Central memory CD4-positive, alpha-beta T cell (primary cell): ENCODE measurements at regions not wholly inside any gene's neighbourhood (a gene's known extent, or its start where the extent isn't known, plus 50 kb on each side); places are given as distances from the start of the nearest gene placed in this dataset.

Experiments used
- DNase-seq: peaks from one replicate; pipeline ENCODE4 v3.0.0; 2022

- DNase-seq: no peak
Observed at GRCh38 chr13:22103046-22104027, 432.5 kb downstream of the FGF9 start.

DNA sequence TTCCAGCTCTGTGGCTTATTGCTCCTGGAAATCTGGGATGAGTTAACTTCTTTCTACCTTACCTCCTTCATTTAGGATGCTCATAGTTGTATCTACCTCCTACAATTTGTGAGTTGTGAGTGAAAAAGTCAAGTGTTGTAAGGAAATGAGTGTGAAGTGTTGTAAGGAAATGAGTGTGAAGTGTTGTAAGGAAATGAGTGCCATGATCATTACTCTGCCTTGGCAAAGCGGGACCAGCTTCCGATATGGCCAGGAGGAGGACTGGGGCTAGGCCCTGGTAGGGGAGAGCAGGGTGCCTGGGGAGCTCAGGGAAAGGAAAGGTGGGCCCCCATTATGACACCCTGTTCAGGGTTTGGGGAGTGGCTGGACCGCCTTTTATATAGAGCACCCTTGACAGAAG, 435.2 kb downstream of the FGF9 start:
- no peak for DNase-seq

GRCh38 chr13:22107549-22107948, 436.7 kb downstream of the FGF9 start:
- no peak for DNase-seq

DNA sequence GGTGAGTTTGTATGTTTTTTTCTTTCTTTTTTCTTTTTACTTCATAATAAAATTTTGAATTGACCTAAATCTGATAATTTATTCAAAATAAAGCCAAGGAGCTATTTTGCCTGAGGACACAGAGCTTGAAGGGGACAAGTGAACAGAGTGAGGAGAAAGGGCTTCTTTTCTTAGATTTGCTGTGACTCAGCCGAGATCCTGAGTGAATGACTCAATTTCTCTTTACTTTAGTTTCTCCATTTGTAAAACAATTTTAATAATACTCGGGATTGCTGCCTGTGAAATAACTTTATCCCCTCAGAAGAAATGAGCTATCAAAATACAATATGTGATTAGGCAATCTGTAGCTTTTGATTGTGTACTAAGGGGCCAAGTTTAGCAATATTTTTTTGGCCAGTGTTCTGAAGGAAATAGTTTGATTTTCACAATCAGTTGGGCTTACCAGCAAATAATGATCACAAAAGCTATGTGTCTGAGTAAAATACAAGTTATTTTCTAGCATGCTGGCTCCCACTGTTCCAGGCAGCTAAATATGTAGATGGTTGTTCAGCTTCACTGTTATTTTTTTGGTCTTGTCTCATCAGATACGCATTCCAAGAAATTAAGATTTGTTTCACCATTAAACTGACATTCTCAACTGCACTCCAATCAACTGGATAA, 437.5 kb downstream of the FGF9 start:
- no peak for DNase-seq

DNA sequence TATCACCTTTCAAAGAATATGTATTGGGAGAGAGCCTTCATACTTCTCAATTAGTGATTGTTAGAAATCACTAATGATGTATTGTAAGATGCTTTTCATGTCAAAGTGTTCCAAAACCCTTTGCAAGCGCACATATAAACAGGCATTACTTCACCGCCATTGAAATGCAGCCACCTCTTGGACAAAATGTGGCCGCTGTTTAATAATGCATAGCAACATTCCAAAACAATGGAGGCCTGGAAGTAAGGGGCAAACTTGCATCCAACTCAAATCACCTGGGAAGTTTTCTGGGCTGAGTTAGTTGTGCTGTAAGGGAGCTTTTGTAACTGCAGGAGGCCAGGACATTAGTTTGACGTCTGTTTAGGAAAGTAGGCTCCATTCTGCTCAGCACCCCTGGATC, 438.1 kb downstream of the FGF9 start:
- DNase-seq: no peak

DNA sequence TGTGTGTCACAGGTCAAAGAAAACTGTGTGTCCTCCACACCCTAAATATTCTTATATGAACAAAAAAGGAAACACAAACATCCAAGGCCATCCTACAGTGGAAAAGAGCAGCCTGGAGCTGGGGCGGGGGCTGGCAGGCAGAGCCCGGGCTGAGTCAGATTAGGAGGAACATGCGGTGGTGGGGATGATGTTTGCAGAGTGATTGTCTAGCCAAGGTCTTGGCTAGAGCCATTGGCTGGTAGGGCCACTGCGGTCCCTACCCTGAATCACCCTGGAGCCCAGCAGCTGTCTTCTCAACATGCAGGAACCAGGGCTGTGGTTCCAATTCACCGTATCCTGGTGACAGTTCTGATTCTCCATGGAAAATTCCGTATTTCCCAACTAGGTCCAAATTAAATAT, 439.5 kb downstream of the FGF9 start:
- DNase-seq: no peak

DNA sequence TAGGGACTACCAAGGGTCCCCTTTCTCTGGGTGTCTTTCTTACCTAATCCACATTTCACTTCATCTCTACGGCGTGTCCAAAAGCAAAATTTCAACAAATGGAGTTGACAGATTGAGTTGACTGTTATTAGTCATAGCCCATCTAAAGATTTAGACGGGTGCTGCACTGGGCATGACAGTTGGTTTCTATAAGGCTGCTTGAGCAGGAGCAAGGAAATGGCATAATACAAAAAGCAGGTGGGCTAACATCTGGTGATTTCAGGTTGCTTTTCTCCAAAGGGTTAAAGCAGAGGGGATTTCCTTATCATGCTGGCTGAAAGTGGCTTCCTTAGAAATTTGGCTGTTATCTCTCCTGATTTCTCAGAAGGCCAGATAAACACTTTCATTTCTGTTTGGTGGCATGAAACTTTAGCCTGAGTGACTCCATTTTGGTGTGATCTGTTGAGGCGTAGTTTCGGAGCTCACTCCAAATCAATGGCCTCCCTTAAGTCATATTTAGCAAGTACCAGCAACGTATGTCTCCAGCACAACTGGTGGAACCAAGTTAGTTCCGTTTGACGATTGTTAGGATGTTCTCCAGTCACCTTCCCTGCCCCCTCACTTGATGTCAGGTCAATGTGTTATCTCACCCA, 440.4 kb downstream of the FGF9 start:
- no peak for DNase-seq

GRCh38 chr13:22111961-22112360, 441.1 kb downstream of the FGF9 start:
- DNase-seq: no peak

DNA sequence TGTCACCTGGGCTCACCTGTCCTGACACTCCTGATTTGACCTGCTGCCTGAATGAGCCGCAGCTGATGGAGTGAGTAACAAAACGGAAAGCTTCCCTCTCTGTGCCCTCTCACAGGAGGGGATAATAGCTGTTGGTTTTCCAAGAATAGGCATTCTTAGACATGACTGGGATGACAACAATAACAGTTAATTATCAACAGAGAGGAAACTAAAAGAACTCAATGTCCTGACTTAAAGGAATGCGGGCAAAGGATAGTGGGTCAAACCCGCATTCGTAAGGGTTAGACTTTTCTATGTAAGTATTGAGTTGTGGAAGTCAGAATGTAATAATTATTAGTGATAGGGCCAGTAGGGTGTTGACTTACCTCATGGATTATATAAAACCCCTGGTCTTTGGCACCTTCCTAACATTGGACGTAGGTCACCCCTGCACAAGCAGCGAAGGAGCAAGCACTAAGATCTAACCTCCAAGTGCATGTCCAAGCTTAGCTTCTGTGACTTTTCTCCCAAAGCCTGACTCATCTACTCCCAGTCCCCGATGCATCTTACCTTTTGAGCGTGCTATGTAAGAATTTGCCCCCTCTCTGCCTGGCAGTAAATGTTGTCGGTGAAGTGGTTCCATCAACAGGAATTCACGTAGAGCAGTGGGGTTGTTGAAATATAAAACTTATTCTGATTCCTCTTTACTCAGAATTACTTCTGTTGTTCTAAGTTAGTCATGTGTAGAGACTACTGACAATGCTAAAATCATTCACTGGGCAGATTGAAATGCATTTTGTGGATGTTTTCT, 442.3 kb downstream of the FGF9 start:
- DNase-seq: no peak

GRCh38 chr13:22114630-22115311, 443.9 kb downstream of the FGF9 start:
- peak; percentile 81 for DNase-seq

DNA sequence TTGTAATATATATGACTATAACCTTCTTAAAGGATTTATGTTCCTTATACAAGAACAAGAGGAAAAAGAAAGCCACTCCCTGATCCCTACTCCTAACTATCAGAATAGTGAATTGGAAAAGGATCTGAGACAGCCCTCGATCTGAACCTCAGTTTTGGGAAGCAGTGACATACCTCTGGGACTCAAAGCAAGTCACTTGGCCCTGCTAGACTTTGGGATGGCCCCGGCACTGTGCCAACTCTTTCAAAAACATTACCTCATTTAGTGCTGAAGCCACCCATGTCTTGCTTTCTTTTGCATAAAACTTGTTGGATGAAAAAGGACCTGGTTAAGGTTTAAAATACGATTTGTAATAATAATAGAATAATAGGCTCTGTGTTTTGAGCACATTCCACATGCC, 447.3 kb downstream of the FGF9 start:
- DNase-seq: no peak

DNA sequence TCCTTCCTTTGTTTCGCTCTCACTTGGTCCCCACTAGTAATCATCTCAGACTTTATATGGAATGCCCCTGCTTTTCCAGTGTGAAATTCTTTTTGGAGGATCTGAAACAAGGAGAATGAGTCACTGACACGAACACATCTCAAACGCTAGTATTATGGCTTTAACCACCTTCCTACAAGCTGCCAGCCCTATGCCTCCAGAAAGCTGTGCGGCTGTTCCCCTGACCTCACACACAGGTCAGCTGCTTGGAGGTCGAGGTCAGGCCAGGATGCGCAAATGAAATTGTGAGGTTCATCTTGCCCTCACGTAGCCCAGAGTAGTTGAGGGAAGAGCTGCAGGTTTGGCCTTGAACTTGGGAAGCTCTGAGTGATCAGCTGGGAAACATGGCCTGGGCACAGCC, 449.8 kb downstream of the FGF9 start:
- DNase-seq: no peak

GRCh38 chr13:22121146-22121739, 450.4 kb downstream of the FGF9 start:
- DNase-seq: no peak

- no peak for DNase-seq
Observed at GRCh38 chr13:22126433-22127021, 455.7 kb downstream of the FGF9 start.

- DNase-seq: no peak
Observed at GRCh38 chr13:22127277-22128164, 456.6 kb downstream of the FGF9 start.

DNA sequence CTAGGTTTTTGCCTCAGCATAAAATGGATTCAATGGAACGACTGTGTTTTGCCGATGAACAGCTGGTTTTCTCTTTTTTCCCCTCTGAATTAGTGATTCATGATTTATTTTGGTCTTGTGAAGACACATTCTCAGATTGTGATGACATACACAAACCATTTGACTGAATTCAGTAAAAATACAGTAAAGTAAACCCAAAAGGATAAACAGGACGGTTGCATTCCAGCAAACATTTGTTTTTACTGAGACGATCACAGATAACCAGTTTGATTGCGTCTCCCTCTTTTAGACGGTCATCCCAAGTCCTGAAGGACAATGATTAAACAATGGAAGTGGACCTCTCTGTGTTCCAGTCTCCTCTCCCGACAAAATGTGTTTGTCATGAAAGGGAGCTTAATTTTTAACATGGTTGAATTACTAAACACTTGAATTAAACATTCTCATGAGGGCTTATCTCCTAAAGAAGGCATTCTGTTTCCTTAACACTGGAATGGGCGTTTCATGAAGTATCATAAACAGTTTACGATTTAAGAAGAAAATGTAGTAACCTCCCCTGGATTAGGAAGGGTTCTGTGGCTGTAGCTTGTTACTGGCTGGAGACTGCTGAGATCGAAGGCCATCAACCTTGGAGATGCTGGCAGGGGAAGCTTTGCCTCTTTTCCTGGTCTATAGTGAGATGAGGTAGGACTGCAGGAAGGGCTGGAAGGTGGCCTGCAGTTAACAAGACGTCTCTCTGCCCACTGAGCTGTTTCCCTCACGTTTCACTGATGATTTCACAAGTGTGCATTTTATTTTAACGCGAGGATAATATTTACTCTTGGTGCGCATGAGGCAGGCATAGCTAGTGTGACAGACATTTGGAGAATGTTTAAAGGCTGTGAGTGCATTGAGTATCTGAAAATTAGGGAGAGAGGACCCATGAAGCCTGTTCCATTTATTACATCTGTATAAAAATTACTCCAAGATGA, 457.9 kb downstream of the FGF9 start:
- DNase-seq: no peak

DNA sequence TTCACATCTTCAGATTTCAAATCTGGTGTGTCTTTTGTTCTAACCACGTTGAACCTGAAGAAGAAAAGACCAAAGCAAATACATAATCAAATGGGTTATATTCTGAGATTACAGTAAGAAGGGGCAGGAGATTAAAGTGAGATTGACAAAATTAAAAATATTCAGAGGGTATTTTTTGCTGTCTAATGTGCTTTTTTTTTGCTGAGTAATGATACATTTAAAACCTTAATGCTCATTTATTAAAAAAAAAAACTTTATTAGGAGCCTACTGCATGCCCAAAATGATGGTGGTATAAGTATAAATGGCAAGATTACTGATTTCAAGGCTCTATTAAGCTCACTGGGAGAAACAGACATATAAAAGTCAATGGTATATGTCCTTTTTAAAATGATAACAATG, 459.4 kb downstream of the FGF9 start:
- no peak for DNase-seq

- DNase-seq: no peak
Observed at GRCh38 chr13:22134261-22134660, 463.4 kb downstream of the FGF9 start.

DNA sequence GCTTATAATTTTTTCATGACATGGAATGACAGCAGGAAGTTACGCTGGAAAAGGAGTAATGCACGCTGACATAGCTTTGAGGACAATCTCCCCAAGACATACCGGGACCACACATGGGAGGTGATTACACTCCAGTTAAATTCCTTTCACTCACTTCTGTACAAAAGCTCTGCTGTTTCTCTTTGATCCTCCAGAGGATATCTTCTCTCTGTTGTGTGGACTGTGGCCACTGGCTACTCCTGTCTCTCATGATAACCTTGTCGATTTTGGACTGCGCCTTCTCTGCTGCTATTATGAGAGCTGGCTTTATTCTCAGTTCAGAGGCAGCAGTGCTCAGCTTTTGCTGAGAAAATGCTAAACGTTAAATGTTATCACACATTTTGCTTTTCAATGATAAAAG, 464.6 kb downstream of the FGF9 start:
- DNase-seq: no peak
